NCI-H345 (cell line): ENCODE measurements at regions not wholly inside any gene's neighbourhood (a gene's known extent, or its start where the extent isn't known, plus 50 kb on each side); places are given as distances from the start of the nearest gene placed in this dataset.
"Not testable (repeated sequence)": the region's sequence is repeated elsewhere in the genome, so short reads cannot be mapped to it uniquely, and the experiment has no call there.

Experiments used
- DNase-seq: peaks from one replicate; lab custom pipeline; 2025; lab: John Stamatoyannopoulos, UW

- DNase-seq: not testable (repeated sequence)
Observed at GRCh38 chr2:16217741-16218140, 277.4 kb downstream of the MYCN start.

GRCh38 chr2:16217291-16217690 lies 276.9 kb downstream of the MYCN start:
- no peak for DNase-seq

GRCh38 chr2:16216558-16216945 lies 276.2 kb downstream of the MYCN start:
- no peak for DNase-seq

DNA sequence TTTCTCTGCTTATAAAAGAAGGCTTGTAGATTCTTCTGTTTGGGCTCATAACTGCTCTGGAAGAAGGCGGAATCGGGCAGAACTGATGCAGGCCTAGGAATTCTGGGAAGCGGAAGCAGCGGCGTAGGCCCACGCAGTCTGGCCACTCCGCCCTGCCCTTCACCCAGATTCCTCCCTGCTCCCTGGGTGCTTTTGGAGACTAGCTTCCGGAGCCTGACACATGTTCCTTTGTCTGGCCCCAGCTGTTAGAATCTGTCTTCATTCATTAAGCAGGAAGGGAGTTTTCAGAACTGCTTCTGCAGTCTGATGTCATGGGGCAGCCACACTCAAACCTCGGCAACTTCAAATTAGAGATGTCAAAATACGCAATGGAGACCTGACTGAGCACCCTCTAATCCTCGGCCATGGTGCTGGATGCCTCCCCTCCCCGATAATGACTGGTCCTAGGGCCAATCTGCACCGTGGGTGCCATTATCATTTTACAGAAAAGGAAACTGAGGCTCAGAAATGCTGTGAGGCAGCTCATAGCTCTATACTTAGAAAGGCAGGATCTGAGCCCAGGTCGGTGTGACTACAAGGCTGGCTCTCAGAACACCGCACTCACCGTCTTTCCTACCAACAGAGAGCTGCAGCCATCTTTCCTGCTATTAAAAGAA lies 275.7 kb downstream of the MYCN start:
- DNase-seq: no peak

DNA sequence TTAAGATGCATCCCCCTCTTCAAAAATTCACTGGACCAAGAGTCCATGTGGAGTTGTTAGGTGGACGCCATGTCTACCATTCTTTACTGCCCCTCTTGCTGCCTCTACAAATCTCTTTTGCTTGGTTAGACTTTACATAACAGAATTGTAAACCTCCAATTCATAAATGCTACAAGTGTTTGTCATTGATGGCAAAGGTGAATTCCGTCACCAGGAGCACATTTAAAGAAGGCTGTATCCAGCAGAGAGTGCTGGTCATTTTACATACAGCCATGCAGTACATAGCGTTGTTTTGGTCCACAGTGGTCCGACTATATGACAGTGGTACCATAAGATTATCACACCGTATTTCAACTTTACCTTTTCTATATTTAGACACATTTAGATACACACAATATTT lies 274.5 kb downstream of the MYCN start:
- no peak for DNase-seq

DNA sequence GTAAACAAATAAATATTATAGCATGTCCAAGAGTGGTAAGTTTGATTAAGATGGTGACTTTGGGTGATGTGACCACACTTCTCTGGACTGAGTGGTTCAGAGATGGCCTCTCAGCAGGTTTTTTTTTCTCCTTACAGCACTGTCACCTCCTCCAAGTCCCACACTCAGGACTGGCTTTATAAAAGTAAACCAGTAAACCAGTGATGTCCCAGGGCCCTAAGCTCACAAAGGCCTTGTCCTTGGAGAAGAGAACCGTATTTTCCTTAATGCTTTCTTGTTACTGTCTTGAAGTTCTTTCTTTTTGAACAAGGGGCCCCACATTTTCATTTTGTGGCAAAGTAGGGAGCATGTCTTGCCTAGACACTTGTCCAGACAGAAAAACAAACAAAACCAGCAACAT lies 274.0 kb downstream of the MYCN start:
- no peak for DNase-seq

- no peak for DNase-seq
Observed at GRCh38 chr2:16212321-16212720, 272.0 kb downstream of the MYCN start.

- no peak for DNase-seq
Observed at GRCh38 chr2:16211341-16211740, 271.0 kb downstream of the MYCN start.

GRCh38 chr2:16210841-16211240 lies 270.5 kb downstream of the MYCN start:
- DNase-seq: no peak

GRCh38 chr2:16209799-16210198 lies 269.4 kb downstream of the MYCN start:
- DNase-seq: no peak

DNA sequence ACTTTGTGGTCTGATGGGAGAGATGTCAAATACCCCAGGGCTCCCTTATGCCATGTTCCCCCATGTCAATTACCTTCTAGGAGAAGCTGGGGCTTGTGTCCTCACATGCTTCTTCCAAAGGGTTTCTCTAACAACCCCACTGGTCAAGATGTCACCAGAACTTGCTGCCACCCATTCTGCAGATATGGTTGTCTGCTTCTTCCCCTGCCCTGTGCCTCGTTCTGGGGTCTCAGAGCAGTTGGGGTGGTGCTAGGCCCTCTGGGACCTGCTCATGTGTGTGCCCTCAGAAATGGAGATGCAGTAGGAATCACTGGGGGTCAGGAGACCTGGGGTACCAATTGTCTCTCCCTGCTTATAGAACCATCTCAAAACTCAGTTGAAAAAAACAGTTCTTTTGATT lies 268.6 kb downstream of the MYCN start:
- DNase-seq: no peak

DNA sequence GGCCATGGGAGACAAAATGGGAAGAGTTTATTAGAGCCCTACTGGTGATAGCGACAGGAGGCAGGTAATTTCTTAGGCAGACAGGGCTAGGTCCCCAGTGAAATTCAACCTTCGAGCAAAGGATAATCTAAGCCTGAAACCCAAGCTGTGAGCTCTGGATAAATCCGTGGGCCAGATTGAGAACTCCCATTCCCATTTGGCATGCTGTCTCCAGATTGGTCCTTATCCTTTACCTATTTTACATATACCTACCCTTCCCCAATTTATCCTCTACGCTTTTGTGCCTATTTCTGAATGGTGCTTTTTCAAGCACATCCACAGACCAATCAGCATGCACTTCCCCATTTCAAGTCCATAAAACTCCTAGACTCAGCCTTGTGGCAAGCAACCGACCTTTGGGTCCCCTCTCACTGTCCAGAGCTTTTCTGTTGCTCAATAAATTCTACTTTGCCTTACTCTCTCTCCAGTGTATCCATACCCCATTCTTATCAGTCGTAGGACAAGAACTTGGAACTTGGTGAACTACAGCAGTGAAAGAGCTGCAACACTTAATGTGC lies 268.0 kb downstream of the MYCN start:
- DNase-seq: no peak

DNA sequence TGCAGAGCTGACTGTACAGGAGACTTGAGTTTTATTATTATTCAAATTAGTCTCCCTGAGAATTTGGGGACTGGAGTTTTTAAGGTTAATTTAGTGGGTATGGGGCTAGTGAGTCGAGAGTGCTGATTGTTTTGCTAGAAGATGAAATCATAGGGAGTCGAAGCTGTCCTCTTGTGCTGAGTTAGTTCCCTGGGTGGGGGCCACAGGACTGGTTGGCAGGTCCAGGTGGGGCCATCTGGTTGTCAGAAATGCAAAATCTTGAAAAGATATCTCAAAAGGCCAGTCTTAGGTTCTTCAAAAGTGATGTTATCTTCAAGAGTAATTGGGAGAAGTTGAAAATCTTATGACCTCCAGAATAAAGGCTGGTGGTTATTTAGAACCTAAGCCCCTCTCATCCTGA lies 267.3 kb downstream of the MYCN start:
- no peak for DNase-seq

DNA sequence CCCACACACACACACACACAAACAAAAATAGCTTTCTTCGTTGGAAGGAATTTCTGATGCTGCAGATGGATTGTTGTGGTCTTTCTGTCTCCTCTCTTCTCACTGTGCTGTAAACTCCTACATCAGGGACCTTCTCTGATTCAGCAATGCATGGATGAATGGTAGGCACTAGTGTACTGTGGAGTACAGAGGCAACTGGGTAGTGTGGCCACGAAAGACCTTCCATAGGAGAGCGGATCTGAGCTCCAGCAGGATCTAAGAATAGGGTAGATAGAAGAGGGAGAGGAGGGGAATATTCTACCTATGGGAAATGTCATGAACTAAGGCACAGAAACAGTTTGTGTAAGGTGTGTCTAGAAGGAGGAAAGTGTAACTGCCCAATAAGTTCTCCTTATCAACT lies 266.8 kb downstream of the MYCN start:
- no peak for DNase-seq

- DNase-seq: no peak
Observed at GRCh38 chr2:16206191-16206944, 266.0 kb downstream of the MYCN start.

DNA sequence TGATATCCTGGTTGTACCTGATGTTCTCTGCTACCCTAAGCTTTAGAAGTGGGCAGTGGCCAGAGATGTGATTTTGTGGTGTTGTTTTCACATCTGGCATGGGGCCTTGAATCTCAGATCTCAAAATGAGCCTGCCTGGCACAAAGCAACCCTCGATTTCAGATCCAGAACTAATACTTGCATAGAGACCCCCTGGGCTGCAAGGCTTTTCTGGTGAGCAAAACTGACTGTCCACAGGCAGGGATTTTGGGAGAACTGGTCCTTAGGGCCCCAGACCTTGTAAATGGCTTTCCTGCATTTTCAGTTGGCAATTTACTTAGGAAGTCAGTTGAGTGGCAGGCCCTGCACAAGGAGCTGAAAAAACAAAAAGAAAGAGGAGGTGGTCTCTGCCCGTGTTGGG lies 265.3 kb downstream of the MYCN start:
- no peak for DNase-seq

DNA sequence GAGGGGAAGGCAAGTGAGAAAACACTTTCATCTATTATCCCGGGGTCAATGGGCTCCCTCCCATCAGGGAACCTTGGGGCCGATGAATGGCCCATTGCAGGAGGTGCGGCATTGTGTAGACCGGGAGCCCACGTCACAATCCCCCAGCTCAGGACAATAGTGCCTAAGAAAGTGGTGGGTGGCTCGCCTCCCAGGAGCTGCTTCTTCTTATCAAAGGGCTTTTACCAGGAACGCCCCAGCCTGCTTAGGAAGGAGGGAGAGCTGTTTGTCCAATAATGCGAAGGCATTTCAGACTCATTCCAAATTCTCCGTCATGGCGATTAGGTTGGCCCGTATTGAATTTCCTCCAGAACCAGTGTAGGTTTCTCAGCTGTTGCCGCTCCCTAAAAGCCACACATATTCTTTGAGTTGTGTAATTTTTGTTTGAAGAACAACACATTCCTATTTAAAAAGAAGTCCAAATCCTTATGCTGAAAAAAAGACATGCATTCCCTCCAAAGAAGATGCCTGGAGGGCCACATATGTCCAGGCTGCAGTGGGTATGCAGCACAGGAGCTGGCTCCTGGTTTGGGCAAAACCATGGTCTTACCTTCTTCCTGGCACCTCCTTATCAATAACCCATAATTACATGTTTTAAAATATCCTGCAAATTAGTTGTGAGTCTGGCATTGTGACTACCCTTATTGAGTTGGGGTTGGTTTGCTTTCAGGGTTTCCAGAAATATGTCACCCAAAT lies 264.7 kb downstream of the MYCN start:
- no peak for DNase-seq

GRCh38 chr2:16204251-16204650 lies 263.9 kb downstream of the MYCN start:
- DNase-seq: no peak

DNA sequence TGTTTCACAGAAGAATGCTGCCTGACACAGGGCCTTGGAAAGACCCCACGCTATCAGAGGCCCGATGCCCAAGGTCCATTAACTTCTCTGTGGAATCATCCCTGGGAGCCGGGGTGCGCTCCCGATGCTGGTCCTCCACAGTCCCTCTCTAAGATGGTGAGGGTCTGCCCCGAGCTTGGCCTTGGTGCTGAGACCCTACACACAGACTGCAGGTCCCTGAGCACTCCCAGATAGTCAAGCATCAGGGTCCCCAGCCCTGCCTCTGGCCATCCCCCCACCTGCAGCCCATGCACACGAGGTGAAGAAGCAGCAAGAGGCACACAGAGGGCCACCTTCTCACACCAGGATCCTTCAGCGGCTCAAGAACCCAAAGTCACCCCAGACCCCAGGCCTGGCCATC lies 263.3 kb downstream of the MYCN start:
- no peak for DNase-seq

- DNase-seq: no peak
Observed at GRCh38 chr2:16203069-16203468, 262.7 kb downstream of the MYCN start.

GRCh38 chr2:16202266-16203020 lies 262.1 kb downstream of the MYCN start:
- no peak for DNase-seq

DNA sequence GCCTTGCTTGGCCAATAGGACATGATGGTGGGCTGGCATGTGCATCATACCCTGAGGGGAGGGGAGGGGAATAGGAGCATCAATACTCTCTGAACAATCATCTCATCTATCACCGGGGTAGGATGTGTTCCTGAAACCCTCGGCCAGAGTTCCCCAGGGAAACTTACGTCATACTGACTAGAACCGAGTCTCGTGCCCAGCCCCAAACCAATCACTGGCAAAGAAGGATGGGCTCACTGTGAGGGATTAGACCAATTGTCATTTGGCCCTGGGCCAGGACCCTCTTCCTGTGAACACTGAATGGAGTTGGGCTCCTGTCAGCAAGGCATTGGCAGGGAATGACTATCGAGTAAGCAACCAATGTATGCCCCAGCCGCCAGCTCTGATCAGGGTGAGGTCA lies 261.5 kb downstream of the MYCN start:
- peak; percentile 75 for DNase-seq
